IMR-90 (cell line): ENCODE measurements at regions not wholly inside any gene's neighbourhood (a gene's known extent, or its start where the extent isn't known, plus 50 kb on each side); places are given as distances from the start of the nearest gene placed in this dataset.

Experiments
- ATAC-seq: fragments of 200-7000 bp; cut with Tn5 transposase; 2 replicates; pipeline ENCODE4 v1.9.1; 2020; ENCODE audit warnings: low read depth, mild to moderate bottlenecking, moderate library complexity
- BruUV-seq: library from RNA; stranded (reverse); fragments of 400-500 nt; replicated peaks from 2 replicates; lab custom pipeline; 2021; lab: Mats Ljungman, UMichigan
- CTCF ChIA-PET: fragments of 300-600 bp; formaldehyde crosslinking; extraction: SDS; loops from one replicate; lab custom pipeline; 2021; ENCODE audit warnings: antibody characterized with exemption; lab: Yijun Ruan, JAX
- POLR2A ChIA-PET: fragments of 300-600 bp; sonication (Branson Sonifier 250); formaldehyde crosslinking; loops from one replicate; lab custom pipeline; 2022; ENCODE audit warnings: antibody characterized with exemption; ENCODE audit not compliant: unreplicated experiment; lab: Charles Lee
- DNase-seq: peaks from one replicate; pipeline ENCODE4 v3.0.0; 2013
- H2AFZ ChIP-seq: replicated peaks from 2 replicates; pipeline ENCODE3; 2013; ENCODE audit warnings: low read length, mild to moderate bottlenecking; ENCODE audit not compliant: poor library complexity
- H2AK5ac ChIP-seq: 2 replicates; pipeline ENCODE4 v1.6.1; 2013; ENCODE audit warnings: low read depth, low read length, inconsistent platforms
- H2AK9ac ChIP-seq: replicated peaks from 2 replicates; pipeline ENCODE3; 2013; ENCODE audit warnings: mild to moderate bottlenecking, low read depth, low read length, moderate library complexity; ENCODE audit not compliant: poor library complexity
- H2BK120ac ChIP-seq: 2 replicates; pipeline ENCODE4 v1.6.1; 2013; ENCODE audit warnings: low read depth, low read length, inconsistent platforms
- H2BK15ac ChIP-seq: 3 replicates; pipeline ENCODE4 v1.6.1; 2013; ENCODE audit warnings: low read depth, low read length, inconsistent platforms
- H2BK20ac ChIP-seq: 2 replicates; pipeline ENCODE4 v1.6.1; 2013; ENCODE audit warnings: low read depth, mild to moderate bottlenecking, inconsistent platforms, low read length, moderate library complexity
- H2BK5ac ChIP-seq: 2 replicates; pipeline ENCODE4 v1.6.1; 2013; ENCODE audit warnings: mild to moderate bottlenecking, low read depth, low read length, inconsistent platforms; ENCODE audit not compliant: poor library complexity, severe bottlenecking
- H3K14ac ChIP-seq: replicated peaks from 2 replicates; pipeline ENCODE4 v1.6.1; 2013; ENCODE audit warnings: low read depth, low read length, inconsistent platforms
- H3K18ac ChIP-seq: 2 replicates; pipeline ENCODE4 v1.6.1; 2013; ENCODE audit warnings: low read depth, low read length, control low read depth
- H3K23ac ChIP-seq: 2 replicates; pipeline ENCODE4 v1.6.1; 2013; ENCODE audit warnings: low read depth, low read length, inconsistent platforms
- H3K27ac ChIP-seq: 2 replicates; pipeline ENCODE4 v1.5.1; 2013; ENCODE audit warnings: mild to moderate bottlenecking, control low read depth, low read length; ENCODE audit not compliant: insufficient read depth
- H3K27me3 ChIP-seq: 2 replicates; pipeline ENCODE4 v1.6.1; 2013; ENCODE audit warnings: low read length; ENCODE audit not compliant: control insufficient read depth, insufficient read depth
- H3K36me3 ChIP-seq: 2 replicates; pipeline ENCODE4 v1.6.1; 2013; ENCODE audit warnings: low read length, mixed read lengths; ENCODE audit not compliant: control insufficient read depth, insufficient read depth
- H3K4ac ChIP-seq: 2 replicates; pipeline ENCODE4 v1.6.1; 2013; ENCODE audit warnings: low read depth, low read length, inconsistent platforms
- H3K4me1 ChIP-seq: 2 replicates; pipeline ENCODE4 v1.6.1; 2013; ENCODE audit warnings: low read length, mixed read lengths; ENCODE audit not compliant: control insufficient read depth, insufficient read depth
- H3K4me2 ChIP-seq: 2 replicates; pipeline ENCODE4 v1.6.1; 2013; ENCODE audit warnings: low read depth, mild to moderate bottlenecking, control low read depth, low read length, moderate library complexity
- H3K4me3 ChIP-seq: 2 replicates; pipeline ENCODE4 v1.5.1; 2013; ENCODE audit warnings: low read depth, mild to moderate bottlenecking, control low read depth, low read length, moderate library complexity; ENCODE audit not compliant: insufficient read depth
- H3K56ac ChIP-seq: 2 replicates; pipeline ENCODE4 v1.6.1; 2013; ENCODE audit warnings: low read length, inconsistent platforms; ENCODE audit not compliant: insufficient read depth; ENCODE audit errors: extremely low read depth
- H3K79me1 ChIP-seq, 2 experiments: 2 replicates each; pipeline ENCODE4 v1.6.1; 2013; ENCODE audit warnings: low read length in 2 of 2, inconsistent platforms in 1 of 2, low read depth in 1 of 2
- H3K9ac ChIP-seq: 2 replicates; pipeline ENCODE4 v1.6.1; 2013; ENCODE audit warnings: low read depth, low read length, control low read depth
- H3K9me1 ChIP-seq: 2 replicates; pipeline ENCODE4 v1.6.1; 2013; ENCODE audit warnings: low read length, inconsistent platforms; ENCODE audit not compliant: insufficient read depth
- H3K9me3 ChIP-seq: 2 replicates; pipeline ENCODE4 v1.6.1; 2013; ENCODE audit warnings: low read length; ENCODE audit not compliant: control insufficient read depth, insufficient read depth
- H4K20me1 ChIP-seq: 2 replicates; pipeline ENCODE4 v1.6.1; 2013; ENCODE audit warnings: low read length, inconsistent platforms; ENCODE audit not compliant: insufficient read depth
- H4K5ac ChIP-seq: 2 replicates; pipeline ENCODE4 v1.6.1; 2013; ENCODE audit warnings: mild to moderate bottlenecking, low read depth, low read length, control low read depth
- H4K8ac ChIP-seq, 2 experiments: 2 replicates each; pipeline ENCODE4 v1.6.1; 2013; ENCODE audit warnings: low read depth in 2 of 2, low read length in 2 of 2, control low read depth in 1 of 2, inconsistent platforms in 1 of 2
- H4K91ac ChIP-seq: 2 replicates; pipeline ENCODE4 v1.6.1; 2013; ENCODE audit warnings: low read depth, low read length, inconsistent platforms; ENCODE audit not compliant: insufficient read depth
- BHLHE40 ChIP-seq: fragments of 150-350 bp; IDR thresholded peaks from 2 replicates; pipeline ENCODE4 v1.6.1; 2016; ENCODE audit warnings: mild to moderate bottlenecking, low read depth, low read length
- CEBPB ChIP-seq: IDR thresholded peaks from 2 replicates; pipeline ENCODE4 v1.6.1; 2012; ENCODE audit warnings: low read depth, low read length, improper control_type of control experiment
- CHD1 ChIP-seq: IDR thresholded peaks from 2 replicates; pipeline ENCODE4 v1.6.1; 2012; ENCODE audit warnings: low read depth, low read length, improper control_type of control experiment
- CTCF ChIP-seq: conservative IDR thresholded peaks from 2 replicates; pipeline ENCODE4 v1.5.1; 2012; ENCODE audit warnings: mild to moderate bottlenecking, low read depth, low read length, improper control_type of control experiment
- ELK1 ChIP-seq: fragments of 150-350 bp; IDR thresholded peaks from 2 replicates; pipeline ENCODE4 v1.6.1; 2016; ENCODE audit warnings: low read depth, mild to moderate bottlenecking, low read length, moderate library complexity, borderline replicate concordance
- FOS ChIP-seq: fragments of 150-350 bp; IDR thresholded peaks from 2 replicates; pipeline ENCODE4 v1.6.1; 2016; ENCODE audit warnings: low read depth, low read length
- MAFK ChIP-seq: IDR thresholded peaks from 2 replicates; pipeline ENCODE4 v1.6.1; 2012; ENCODE audit warnings: low read depth, low read length, improper control_type of control experiment
- MAZ ChIP-seq: IDR thresholded peaks from 2 replicates; pipeline ENCODE4 v1.6.1; 2012; ENCODE audit warnings: low read depth, mild to moderate bottlenecking, low read length, improper control_type of control experiment, moderate library complexity, borderline replicate concordance
- MXI1 ChIP-seq: IDR thresholded peaks from 2 replicates; pipeline ENCODE4 v1.6.1; 2012; ENCODE audit warnings: low read depth, mild to moderate bottlenecking, low read length, moderate library complexity, borderline replicate concordance
- NFE2L2 ChIP-seq: fragments of 150-350 bp; IDR thresholded peaks from 2 replicates; pipeline ENCODE4 v1.6.1; 2016; ENCODE audit warnings: low read depth, mild to moderate bottlenecking, low read length
- POLR2A ChIP-seq: IDR thresholded peaks from 2 replicates; pipeline ENCODE4 v1.6.1; 2012; ENCODE audit warnings: mild to moderate bottlenecking, low read depth, low read length
- RAD21 ChIP-seq: IDR thresholded peaks from 2 replicates; pipeline ENCODE4 v1.6.1; 2012; ENCODE audit warnings: low read length, improper control_type of control experiment
- RCOR1 ChIP-seq: IDR thresholded peaks from 2 replicates; pipeline ENCODE4 v1.6.1; 2012; ENCODE audit warnings: mild to moderate bottlenecking, low read length, improper control_type of control experiment; ENCODE audit not compliant: insufficient replicate concordance
- RFX5 ChIP-seq: IDR thresholded peaks from 2 replicates; pipeline ENCODE4 v1.8.0; 2012; ENCODE audit warnings: low read depth, mild to moderate bottlenecking, low read length, moderate library complexity
- SMC3 ChIP-seq: fragments of 150-350 bp; IDR thresholded peaks from 2 replicates; pipeline ENCODE4 v1.6.1; 2016; ENCODE audit warnings: low read depth, mild to moderate bottlenecking, antibody characterized with exemption, low read length, moderate library complexity
- USF2 ChIP-seq: fragments of 150-350 bp; IDR thresholded peaks from 2 replicates; pipeline ENCODE4 v1.6.1; 2017; ENCODE audit warnings: mild to moderate bottlenecking, antibody characterized with exemption, low read length, low read depth
- WGBS, 2 experiments: methylation state at CpG; one replicate each; pipeline versions ENCODE4 v1.1.5 to v1.1.7; 2013; ENCODE audit warnings: missing lambda C conversion rate in 2 of 2; ENCODE audit not compliant: insufficient read length in 1 of 2; ENCODE audit errors: extremely low coverage in 2 of 2; 5-methylcytosine and 5-hydroxymethylcytosine counted together
- dilution Hi-C: fragments of 300-500 bp; cut with HindIII; formaldehyde crosslinking; loops from one replicate; pipeline ENCODE4 v1.14.3; 2018; ENCODE audit warnings: low sequenced_read_pairs; ENCODE audit not compliant: unreplicated experiment
- in situ Hi-C: fragments of 300-500 bp; cut with MboI; formaldehyde crosslinking; loops from 3 replicates; pipeline ENCODE4 v1.14.3; 2019; ENCODE audit warnings: low sequenced_read_pairs, inconsistent platforms, mixed read lengths
- intact Hi-C: fragments of 100-400 bp; cut with micrococcal nuclease; formaldehyde crosslinking; loops from 2 replicates; pipeline ENCODE4 v1.10.0; 2022

GRCh38 chr11:15349413-15349812 lies 234.7 kb downstream of the INSC start:
- in situ Hi-C loops: no loop called here

More at GRCh38 chr11:15349413-15349812, 234.7 kb downstream of the INSC start:
- Histone ChIP-seq H4K20me1 (no peaks in the 10 kb centered on the region), H3K9me1 (no peaks in the 10 kb centered on the region), H3K14ac (no peak overlapping the region), H3K4me1 (no peaks in the 10 kb centered on the region), H3K4ac (no peak overlapping the region), H3K18ac (no peak overlapping the region), H3K4me3 (no peak overlapping the region), H3K27me3 (no peaks in the 10 kb centered on the region), H2BK120ac (no peak overlapping the region), H3K23ac (no peak overlapping the region), H3K56ac (no peak overlapping the region), H2BK15ac (no peak overlapping the region), H2AFZ (no peak overlapping the region), H2BK5ac (no peak overlapping the region), H3K9ac (no peak overlapping the region), H4K5ac (no peak overlapping the region), H2AK5ac (no peak overlapping the region), H3K36me3 (no peaks in the 10 kb centered on the region), H3K79me1 (no peaks in the 10 kb centered on the region), H4K91ac (no peak overlapping the region), H4K8ac (no peak overlapping the region), H2AK9ac (no peak overlapping the region), H2BK20ac (no peak overlapping the region), H3K27ac (no peak overlapping the region), H3K4me2 (no peak overlapping the region), H3K9me3 (no peaks in the 10 kb centered on the region)
- dilution Hi-C loops (no loop called here), intact Hi-C loops (no loop called here)
- no CpG with 5 or more reads among the region's 1 CpG for WGBS, 2 experiments
- TF ChIP-seq CTCF: no peak
- no peak for TF ChIP-seq CEBPB
- TF ChIP-seq ELK1: no peak
- no peak for TF ChIP-seq POLR2A
- no peak for TF ChIP-seq RFX5
- no peak for TF ChIP-seq FOS
- no peak for TF ChIP-seq USF2
- TF ChIP-seq NFE2L2: no peak
- no peak for TF ChIP-seq MAZ
- TF ChIP-seq SMC3: no peak
- TF ChIP-seq RCOR1: no peak
- no peak for TF ChIP-seq RAD21
- no peak for TF ChIP-seq MXI1
- TF ChIP-seq MAFK: no peak
- no peak for TF ChIP-seq CHD1
- TF ChIP-seq BHLHE40: no peak
- DNase-seq (no peak), ATAC-seq (no peak)
- ChIA-PET CTCF (no interaction called here), POLR2A (no interaction called here)
- no TSS peak for BruUV-seq
